ENCODE measurements at regions not wholly inside any gene's neighbourhood (a gene's known extent, or its start where the extent isn't known, plus 50 kb on each side); places are given as distances from the start of the nearest gene placed in this dataset.

GRCh38 chr12:90393089-90393488 is 561.9 kb downstream of the CCER1 start:
- DNase-seq: no peak

- DNase-seq: no peak
Measured at GRCh38 chr12:90390947-90391346, 564.0 kb downstream of the CCER1 start.

- DNase-seq: no peak
Measured at GRCh38 chr12:90368081-90368480, 586.9 kb downstream of the CCER1 start.

GRCh38 chr12:90366286-90366685 is 588.7 kb downstream of the CCER1 start:
- DNase-seq: no peak

GRCh38 chr12:90360300-90360699 is 594.7 kb downstream of the CCER1 start:
- no peak for DNase-seq

GRCh38 chr12:90355711-90356355 is 599.1 kb downstream of the CCER1 start:
- no peak for DNase-seq

- no peak for DNase-seq
Measured at GRCh38 chr12:90343966-90344365, 611.0 kb downstream of the CCER1 start.

- DNase-seq: no peak
Measured at GRCh38 chr12:90342081-90342480, 612.9 kb downstream of the CCER1 start.

- no peak for DNase-seq
Measured at GRCh38 chr12:90339837-90340236, 615.1 kb downstream of the CCER1 start.

GRCh38 chr12:90338365-90338764 is 616.6 kb downstream of the CCER1 start:
- DNase-seq: no peak

GRCh38 chr12:90337018-90337417 is 618.0 kb downstream of the CCER1 start:
- DNase-seq: no peak

- no peak for DNase-seq
Measured at GRCh38 chr12:90335566-90335965, 619.4 kb downstream of the CCER1 start.

GRCh38 chr12:90333939-90334338 is 621.0 kb downstream of the CCER1 start:
- DNase-seq: no peak

- no peak for DNase-seq
Measured at GRCh38 chr12:90333424-90333823, 621.6 kb downstream of the CCER1 start.

- no peak for DNase-seq
Measured at GRCh38 chr12:90331821-90332220, 623.2 kb downstream of the CCER1 start.

- no peak for DNase-seq
Measured at GRCh38 chr12:90331262-90331661, 622.6 kb upstream of the ATP2B1 start.

- DNase-seq: no peak
Measured at GRCh38 chr12:90327793-90328743, 619.4 kb upstream of the ATP2B1 start.

- no peak for DNase-seq
Measured at GRCh38 chr12:90323217-90323616, 614.6 kb upstream of the ATP2B1 start.

- no peak for DNase-seq
Measured at GRCh38 chr12:90322006-90322405, 613.4 kb upstream of the ATP2B1 start.

GRCh38 chr12:90321369-90321768 is 612.7 kb upstream of the ATP2B1 start:
- DNase-seq: no peak

- DNase-seq: no peak
Measured at GRCh38 chr12:90311561-90311960, 602.9 kb upstream of the ATP2B1 start.

GRCh38 chr12:90305379-90305778 is 596.7 kb upstream of the ATP2B1 start:
- no peak for DNase-seq

GRCh38 chr12:90304231-90304630 is 595.6 kb upstream of the ATP2B1 start:
- DNase-seq: no peak

GRCh38 chr12:90303771-90304170 is 595.1 kb upstream of the ATP2B1 start:
- no peak for DNase-seq
